ENCODE measurements at regions not wholly inside any gene's neighbourhood (a gene's known extent, or its start where the extent isn't known, plus 50 kb on each side); places are given as distances from the start of the nearest gene placed in this dataset.

- TF ChIP-seq CTCF (IDR thresholded peaks at IDR 0.05), result no peak
- TF ChIP-seq POLR2A (IDR thresholded peaks at IDR 0.05), result no peak
- no peak for TF ChIP-seq POLR2AphosphoS5 (IDR thresholded peaks at IDR 0.05)
- no peak for TF ChIP-seq EP300 (IDR thresholded peaks at IDR 0.05)
Observed at GRCh38 chr2:17306219-17306618, 212.0 kb downstream of the RAD51AP2 start.

Measured in sigmoid colon (tissue), 4 donors.